ENCODE measurements at regions not wholly inside any gene's neighbourhood (a gene's known extent, or its start where the extent isn't known, plus 50 kb on each side); places are given as distances from the start of the nearest gene placed in this dataset.

- H3K4me2 ChIP-seq (replicated peaks; ENCODE audit: extremely low read depth, low read length, poor library complexity, severe bottlenecking), result no peak overlapping the region
- Mint-ChIP-seq H3K27ac (no peak overlapping the region), H3K4me1 (no peaks in the 10 kb centered on the region), H3K9me3 (peaks cover 30 to 58% (median 40%) of the 10 kb centered on the region in 7 donors), H3K36me3 (no peaks in the 10 kb centered on the region), H3K27me3 (ENCODE audit: low read depth in 3 of 3) (peaks cover 0 to 4% (median 1%) of the 10 kb centered on the region in 3 donors), H3K4me3 (no peak overlapping the region)
- no peak overlapping the region for H3K27ac ChIP-seq (ENCODE audit: low read depth in 1 of 2, low read length in 2 of 2)
- intact Hi-C loops (cut with micrococcal nuclease), result no loop called here
- no peaks in the 10 kb centered on the region for H3K27me3 ChIP-seq (ENCODE audit: control insufficient read depth in 2 of 2, insufficient read depth in 2 of 2, low read length in 2 of 2)
- no peaks in the 10 kb centered on the region for H3K79me2 ChIP-seq (ENCODE audit: insufficient read depth, low read length)
- no peak overlapping the region for H3K9ac ChIP-seq (ENCODE audit: insufficient read depth, low read length, poor library complexity, severe bottlenecking)
- no peaks in the 10 kb centered on the region for H3K36me3 ChIP-seq (replicated peaks in 1 of 2; ENCODE audit: control insufficient read depth in 1 of 2, insufficient read depth in 2 of 2, low read length in 2 of 2)
- H4K20me1 ChIP-seq (ENCODE audit: insufficient read depth, low read length), result no peaks in the 10 kb centered on the region
- no peak overlapping the region for H3K4me3 ChIP-seq (replicated peaks in 1 of 3; ENCODE audit: low read depth in 2 of 3, low read length in 3 of 3)
- H3K9me3 ChIP-seq (replicated peaks in 1 of 2; ENCODE audit: control insufficient read depth in 1 of 2, insufficient read depth in 1 of 2, low read length in 2 of 2), result peaks cover 28 to 67% of the 10 kb centered on the region in 2 donors
- H3K4me1 ChIP-seq (ENCODE audit: control insufficient read depth in 1 of 2, insufficient read depth in 2 of 2, low read length in 2 of 2), result no peaks in the 10 kb centered on the region
- 88% methylated on average over 9 of the region's 10 CpGs for WGBS (ENCODE audit: insufficient coverage)
- no peak for DNase-seq
- no peak overlapping the region for H2AFZ ChIP-seq (ENCODE audit: insufficient read depth, low read depth, low read length, poor library complexity, severe bottlenecking)
- TF ChIP-seq CTCF (IDR thresholded peaks at IDR 0.05), result no peak
These were observed 53.0 kb upstream of the CST7 start for GRCh38 chr20:24895898-24896658.

- no peak overlapping the region for H2AFZ ChIP-seq (ENCODE audit: insufficient read depth, low read depth, low read length, poor library complexity, severe bottlenecking)
- H3K36me3 ChIP-seq (replicated peaks in 1 of 2; ENCODE audit: control insufficient read depth in 1 of 2, insufficient read depth in 2 of 2, low read length in 2 of 2), result no peaks in the 10 kb centered on the region
- H3K4me3 ChIP-seq (replicated peaks in 1 of 3; ENCODE audit: low read depth in 2 of 3, low read length in 3 of 3), result no peak overlapping the region
- H3K9me3 Mint-ChIP-seq, result peaks cover 30 to 61% (median 39%) of the 10 kb centered on the region in 7 donors
- no peak overlapping the region for H3K27ac Mint-ChIP-seq
- no peaks in the 10 kb centered on the region for H3K79me2 ChIP-seq (ENCODE audit: insufficient read depth, low read length)
- H4K20me1 ChIP-seq (ENCODE audit: insufficient read depth, low read length), result no peaks in the 10 kb centered on the region
- no peak overlapping the region for H3K27ac ChIP-seq (ENCODE audit: low read depth in 1 of 2, low read length in 2 of 2)
- H3K27me3 ChIP-seq (ENCODE audit: control insufficient read depth in 2 of 2, insufficient read depth in 2 of 2, low read length in 2 of 2), result no peaks in the 10 kb centered on the region
- no peaks in the 10 kb centered on the region for H3K36me3 Mint-ChIP-seq
- H3K4me3 Mint-ChIP-seq, result no peak overlapping the region
- H3K4me2 ChIP-seq (replicated peaks; ENCODE audit: extremely low read depth, low read length, poor library complexity, severe bottlenecking), result no peak overlapping the region
- H3K4me1 Mint-ChIP-seq, result no peaks in the 10 kb centered on the region
- H3K9ac ChIP-seq (ENCODE audit: insufficient read depth, low read length, poor library complexity, severe bottlenecking), result no peak overlapping the region
- whole genome bisulfite sequencing (ENCODE audit: insufficient coverage), result 93% methylated on average over 4 of the region's 5 CpGs
- DNase-seq, result no peak
- intact Hi-C loops (cut with micrococcal nuclease), result no loop called here
- H3K27me3 Mint-ChIP-seq (ENCODE audit: low read depth in 3 of 3), result peaks cover 0 to 2% (median 1%) of the 10 kb centered on the region in 3 donors
- H3K9me3 ChIP-seq (replicated peaks in 1 of 2; ENCODE audit: control insufficient read depth in 1 of 2, insufficient read depth in 1 of 2, low read length in 2 of 2), result peaks cover 28 to 67% of the 10 kb centered on the region in 2 donors
- no peaks in the 10 kb centered on the region for H3K4me1 ChIP-seq (ENCODE audit: control insufficient read depth in 1 of 2, insufficient read depth in 2 of 2, low read length in 2 of 2)
- no peak for TF ChIP-seq CTCF (IDR thresholded peaks at IDR 0.05)
These were observed 52.1 kb upstream of the CST7 start for GRCh38 chr20:24896984-24897383.

Measured in CD14-positive monocyte (primary cell).